GM19238 (cell line): ENCODE measurements at regions not wholly inside any gene's neighbourhood (a gene's known extent, or its start where the extent isn't known, plus 50 kb on each side); places are given as distances from the start of the nearest gene placed in this dataset.
"Not testable (repeated sequence)": the region's sequence is repeated elsewhere in the genome, so short reads cannot be mapped to it uniquely, and the experiment has no call there.

Experiments used
- DNase-seq: peaks from one replicate; pipeline ENCODE4 v3.0.0; 2011; ENCODE audit warnings: low spot score; ENCODE audit not compliant: insufficient read length

GRCh38 chr6:164736090-164736489 lies 573.3 kb downstream of the C6orf118 start:
- not testable (repeated sequence) for DNase-seq

- no peak for DNase-seq
Measured at GRCh38 chr6:164731539-164731938, 577.9 kb downstream of the C6orf118 start.

- no peak for DNase-seq
Measured at GRCh38 chr6:164721460-164721859, 587.9 kb downstream of the C6orf118 start.

GRCh38 chr6:164700497-164700896 lies 608.9 kb downstream of the C6orf118 start:
- no peak for DNase-seq

GRCh38 chr6:164695896-164696295 lies 613.5 kb downstream of the C6orf118 start:
- no peak for DNase-seq

GRCh38 chr6:164694386-164694785 lies 615.0 kb downstream of the C6orf118 start:
- DNase-seq: no peak

DNA sequence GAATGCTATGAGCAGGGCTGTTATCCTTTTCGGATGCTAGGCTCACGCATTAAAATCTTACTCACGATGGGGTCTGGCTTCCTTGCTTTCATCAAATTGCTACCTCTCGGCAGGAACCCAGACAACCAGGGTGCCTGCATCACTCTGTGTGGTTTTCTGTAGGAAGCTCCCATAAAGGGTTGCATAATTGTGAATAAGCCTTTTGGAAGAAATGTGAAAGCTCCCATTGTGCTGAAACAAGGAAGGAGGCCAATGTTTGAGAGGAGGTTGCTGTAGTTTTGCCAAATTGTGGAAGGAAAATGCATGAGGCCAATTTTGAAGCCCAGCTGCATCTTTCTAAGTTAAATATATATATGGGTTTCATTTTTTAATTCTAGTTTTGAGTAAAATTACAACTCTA lies 615.5 kb downstream of the C6orf118 start:
- DNase-seq: no peak

DNA sequence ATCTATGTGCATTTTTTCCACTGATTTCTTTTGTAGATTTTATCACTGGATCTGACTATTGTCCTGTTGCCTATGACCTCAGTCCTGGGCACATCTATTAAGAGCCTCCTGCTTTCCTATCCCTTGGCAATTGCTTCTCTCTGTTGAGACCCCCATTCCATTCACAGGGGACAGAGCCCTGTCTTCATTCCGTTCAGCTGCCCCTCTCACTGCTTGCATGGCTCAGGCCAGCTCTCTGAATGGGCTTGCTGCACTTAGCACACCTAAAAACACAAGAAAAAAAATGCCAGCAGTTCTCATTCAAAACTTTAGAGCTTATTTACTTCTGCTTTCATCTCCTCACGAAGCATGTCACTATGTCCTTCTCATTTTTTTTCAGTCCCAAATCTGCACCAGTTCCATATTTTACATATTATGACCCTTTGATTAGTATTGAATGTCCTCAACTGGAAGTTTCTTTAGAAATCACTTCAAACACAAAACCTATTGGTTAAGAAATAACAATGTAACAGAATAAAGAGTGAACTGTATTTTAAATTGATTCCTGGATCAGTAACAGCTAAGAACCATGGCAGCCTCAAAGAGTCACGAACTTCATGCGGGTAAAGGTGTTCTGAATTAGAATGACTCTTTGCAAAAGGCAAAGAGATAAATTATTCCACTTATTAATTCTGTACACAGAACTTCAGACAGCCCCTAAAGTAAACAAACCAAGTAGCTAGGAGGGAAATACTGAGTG lies 616.5 kb downstream of the C6orf118 start:
- DNase-seq: no peak

DNA sequence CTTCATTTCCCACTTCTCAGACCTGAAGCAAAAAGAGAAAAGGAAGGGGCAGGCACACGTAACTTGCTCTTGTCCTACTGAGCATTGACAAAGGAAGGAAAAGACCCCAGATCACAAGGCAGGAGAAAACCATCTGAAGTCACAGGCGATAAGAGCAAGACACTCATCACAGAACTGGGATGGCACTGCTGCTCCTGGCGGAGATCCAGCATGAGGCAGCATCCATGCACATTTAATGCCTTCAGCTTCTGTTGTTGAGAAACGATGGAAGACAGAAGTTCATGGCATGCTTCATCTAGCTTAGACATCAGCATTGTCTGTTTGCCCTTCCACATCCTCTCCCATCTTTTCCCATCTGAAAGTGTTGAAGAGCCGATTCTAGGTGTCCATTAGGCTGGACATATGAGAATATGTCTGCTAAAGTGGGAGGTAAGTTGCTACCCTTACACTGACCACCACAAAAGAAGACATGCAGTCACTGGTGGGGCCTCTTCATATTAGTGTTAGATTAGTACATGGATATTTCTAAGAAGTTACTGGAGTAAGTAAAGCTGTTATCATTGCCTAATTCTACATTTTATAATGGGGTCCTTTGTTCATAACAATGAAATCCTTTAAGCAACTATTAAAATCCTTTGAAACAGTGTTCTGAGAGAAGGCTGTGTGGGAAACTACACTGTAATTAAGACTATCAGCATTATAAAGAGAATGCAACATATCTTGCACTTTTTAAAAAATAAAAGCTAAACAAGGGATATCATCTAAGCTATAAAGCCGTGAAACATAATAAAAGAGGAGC lies 618.5 kb downstream of the C6orf118 start:
- DNase-seq: no peak

- no peak for DNase-seq
Measured at GRCh38 chr6:164690241-164690640, 619.2 kb downstream of the C6orf118 start.

DNA sequence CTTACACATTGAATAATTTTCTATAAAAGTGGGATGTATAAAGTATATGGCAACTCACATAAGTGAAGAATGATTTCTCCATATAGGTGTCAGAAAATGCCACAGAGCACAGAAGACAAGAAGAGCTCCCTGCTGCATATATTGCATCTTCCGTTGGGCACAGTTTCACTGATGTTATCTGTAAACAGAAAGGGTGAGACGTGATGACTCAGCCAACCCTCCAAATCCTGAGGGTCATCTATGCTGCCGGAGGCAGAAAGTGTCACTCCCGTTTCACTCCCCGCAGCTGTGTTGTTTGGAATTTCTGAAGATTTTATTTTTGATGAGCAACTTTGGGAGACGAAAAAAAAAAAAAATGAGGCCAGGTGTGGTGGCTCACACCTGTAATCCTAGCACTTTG lies 644.1 kb downstream of the C6orf118 start:
- DNase-seq: no peak

DNA sequence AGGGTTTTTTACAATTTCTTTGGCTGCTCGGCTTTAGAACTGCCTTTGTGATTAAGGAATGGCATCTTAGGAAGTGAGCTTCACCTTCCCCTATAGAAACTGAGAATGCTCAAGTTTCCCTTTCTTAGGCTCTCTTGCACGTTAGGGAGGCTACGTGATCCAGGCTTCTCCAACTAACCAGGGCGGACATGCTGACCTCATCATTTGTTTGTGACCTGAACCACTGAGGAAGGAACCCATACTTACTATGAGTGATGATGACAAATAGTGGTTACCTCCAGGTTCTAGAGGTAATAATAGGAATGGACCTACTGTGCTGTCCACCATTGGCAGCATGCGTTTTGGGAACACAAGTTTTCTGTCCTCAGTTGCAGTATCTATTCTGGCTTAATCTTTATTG lies 645.8 kb downstream of the C6orf118 start:
- DNase-seq: no peak

- DNase-seq: no peak
Measured at GRCh38 chr6:164661716-164662115, 647.7 kb downstream of the C6orf118 start.

- DNase-seq: no peak
Measured at GRCh38 chr6:164660781-164661180, 648.6 kb downstream of the C6orf118 start.

DNA sequence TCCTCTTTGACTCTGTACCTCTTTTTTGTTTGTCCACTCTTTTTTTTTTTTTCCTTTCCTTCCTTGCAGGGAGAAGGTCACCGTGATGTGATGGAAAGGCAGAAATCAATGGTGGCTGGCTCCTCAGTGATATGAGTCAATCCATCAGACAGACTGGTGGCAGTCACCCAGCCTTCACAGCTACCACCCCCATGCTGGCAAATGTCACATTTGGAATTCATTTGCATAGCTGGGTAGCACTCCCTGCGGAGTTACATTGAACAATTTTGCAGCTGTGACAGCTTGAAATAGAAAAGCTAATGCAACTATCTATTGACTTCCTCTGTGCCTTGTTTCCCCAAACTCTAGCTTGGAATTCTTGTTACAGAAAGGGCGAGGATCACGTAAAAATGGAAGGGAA lies 668.4 kb downstream of the C6orf118 start:
- DNase-seq: no peak

- DNase-seq: no peak
Measured at GRCh38 chr6:164628302-164628931, 681.0 kb downstream of the C6orf118 start.

GRCh38 chr6:164616917-164617524 lies 692.4 kb downstream of the C6orf118 start:
- DNase-seq: no peak

DNA sequence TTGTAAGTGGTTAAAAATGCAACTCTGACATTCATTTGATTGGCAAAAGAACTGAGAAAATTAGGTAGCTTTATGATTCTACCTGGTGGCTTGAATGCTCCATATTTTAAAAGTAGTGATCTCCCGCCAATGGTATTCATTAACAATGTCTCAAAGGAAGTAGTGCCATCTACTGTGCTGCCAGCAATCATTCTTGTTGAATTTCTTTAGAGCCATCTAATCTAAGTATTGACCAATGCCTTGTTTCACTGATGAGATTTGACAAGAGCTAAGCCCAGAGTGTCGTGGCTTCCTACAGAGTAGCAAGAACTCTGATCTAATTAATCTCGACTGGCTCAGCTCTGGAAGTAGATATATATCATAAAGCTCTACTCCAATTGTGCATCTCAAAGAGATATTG lies 696.7 kb downstream of the C6orf118 start:
- DNase-seq: no peak

GRCh38 chr6:164610859-164611258 lies 698.5 kb downstream of the C6orf118 start:
- DNase-seq: not testable (repeated sequence)

- DNase-seq: not testable (repeated sequence)
Measured at GRCh38 chr6:164602415-164602814, 707.0 kb downstream of the C6orf118 start.

DNA sequence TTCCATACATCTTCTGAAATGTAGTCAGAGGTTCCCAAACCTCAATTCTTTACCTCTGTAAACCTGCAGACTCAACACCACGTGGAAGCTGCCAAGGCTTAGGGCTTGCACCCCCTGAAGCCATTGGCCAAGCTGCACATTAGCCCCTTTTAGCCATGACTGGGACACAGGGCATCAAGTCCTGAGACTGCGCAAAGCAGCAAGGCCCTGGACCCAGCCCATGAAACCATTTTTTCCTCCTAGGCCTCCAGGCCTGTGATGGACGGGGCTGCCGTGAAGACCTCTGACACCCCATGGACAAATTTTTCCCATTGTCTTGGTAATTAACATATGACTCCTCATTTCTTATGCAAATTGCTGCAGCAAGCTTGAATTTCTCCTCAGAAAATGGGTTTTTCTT lies 727.8 kb downstream of the C6orf118 start:
- no peak for DNase-seq

DNA sequence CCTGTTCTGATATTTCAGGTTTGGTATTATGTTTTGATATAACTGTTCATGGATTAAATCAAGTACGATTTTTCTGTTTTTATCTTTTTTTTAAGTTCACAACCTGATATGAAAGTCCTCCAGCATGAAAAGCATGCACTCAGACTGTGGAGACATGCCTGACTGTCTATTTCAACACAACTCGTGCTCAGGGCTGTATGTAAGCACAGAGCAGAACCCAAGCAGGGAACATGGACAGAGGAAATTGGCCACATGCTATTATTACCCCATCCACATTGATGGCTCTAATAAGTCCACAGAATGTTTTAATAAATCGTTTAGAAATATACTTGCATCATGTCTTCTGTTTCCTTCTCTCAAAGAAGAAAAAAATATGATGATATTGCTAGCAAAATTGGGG lies 730.4 kb downstream of the C6orf118 start:
- no peak for DNase-seq
